ENCODE measurements at regions not wholly inside any gene's neighbourhood (a gene's known extent, or its start where the extent isn't known, plus 50 kb on each side); places are given as distances from the start of the nearest gene placed in this dataset.

- H3K4me2 ChIP-seq (ENCODE audit: low read length), result peak overlapping the region; percentile 41
- peaks cover 7% of the 10 kb centered on the region for H3K27me3 ChIP-seq (ENCODE audit: insufficient read depth, low read depth, low read length)
- H3K9me3 ChIP-seq (ENCODE audit: low read length), result no peaks in the 10 kb centered on the region
- H3K4me3 ChIP-seq (ENCODE audit: low read length), result peak overlapping the region; percentile 67
- H4K20me1 ChIP-seq (ENCODE audit: insufficient read depth), result no peaks in the 10 kb centered on the region
- no peak overlapping the region for H3K9ac ChIP-seq (ENCODE audit: low read length)
- H3K9me2 ChIP-seq (ENCODE audit: insufficient read depth, low read length), result no peaks in the 10 kb centered on the region
- no peaks in the 10 kb centered on the region for H3K36me3 ChIP-seq (ENCODE audit: insufficient read depth, low read length)
- H3F3A ChIP-seq (ENCODE audit: insufficient read depth, low read length, poor library complexity, severe bottlenecking), result peaks cover 6% of the 10 kb centered on the region
- H3K79me2 ChIP-seq (replicated peaks; ENCODE audit: insufficient read depth, low read length), result peaks cover 20% of the 10 kb centered on the region
- H3K27ac ChIP-seq (ENCODE audit: low read length), result peak overlapping the region; percentile 70
- H2AFZ ChIP-seq (ENCODE audit: low read depth, low read length), result no peak overlapping the region
- TF ChIP-seq EZH2 (IDR thresholded peaks at IDR 0.05; ENCODE audit: borderline replicate concordance, insufficient read depth, low read length, poor library complexity, severe bottlenecking) (no peak), SMC3 (conservative IDR thresholded peaks at IDR 0.05; ENCODE audit: poor library complexity) (no peak), REST (IDR thresholded peaks at IDR 0.05; ENCODE audit: borderline replicate concordance) (no peak), CTCF (IDR thresholded peaks at IDR 0.05; ENCODE audit: poor library complexity, severe bottlenecking) (no peak), TAF1 (IDR thresholded peaks at IDR 0.05; ENCODE audit: low read depth) (no peak), RAD21 (conservative IDR thresholded peaks at IDR 0.05) (no peak), EP300 (conservative IDR thresholded peaks at IDR 0.05; ENCODE audit: poor library complexity, severe bottlenecking) (no peak), POLR2AphosphoS5 (IDR thresholded peaks at IDR 0.05) (no peak), MXI1 (conservative IDR thresholded peaks at IDR 0.05; ENCODE audit: poor library complexity, severe bottlenecking) (no peak)
These were observed 109.1 kb upstream of the PRSS16 start for GRCh38 chr6:27138406-27138805.

GRCh38 chr6:27138837-27139755 is 108.4 kb upstream of the PRSS16 start:
- Histone ChIP-seq H3F3A (ENCODE audit: insufficient read depth, low read length, poor library complexity, severe bottlenecking) (peaks cover 6% of the 10 kb centered on the region), H3K9ac (ENCODE audit: low read length) (peak overlapping the region; percentile 62), H3K4me3 (ENCODE audit: low read length) (peak overlapping the region; percentile 67), H2AFZ (ENCODE audit: low read depth, low read length) (peak overlapping the region; percentile 34), H3K9me3 (ENCODE audit: low read length) (no peaks in the 10 kb centered on the region), H4K20me1 (ENCODE audit: insufficient read depth) (no peaks in the 10 kb centered on the region), H3K27me3 (ENCODE audit: insufficient read depth, low read depth, low read length) (peaks cover 7% of the 10 kb centered on the region), H3K79me2 (replicated peaks; ENCODE audit: insufficient read depth, low read length) (peaks cover 27% of the 10 kb centered on the region), H3K36me3 (ENCODE audit: insufficient read depth, low read length) (no peaks in the 10 kb centered on the region), H3K9me2 (ENCODE audit: insufficient read depth, low read length) (no peaks in the 10 kb centered on the region), H3K4me2 (ENCODE audit: low read length) (peak overlapping the region; percentile 41), H3K27ac (ENCODE audit: low read length) (peak overlapping the region; percentile 70)
- TF ChIP-seq POLR2AphosphoS5 (IDR thresholded peaks at IDR 0.05) (peak; percentile 56), TAF1 (IDR thresholded peaks at IDR 0.05; ENCODE audit: low read depth) (no peak), MXI1 (conservative IDR thresholded peaks at IDR 0.05; ENCODE audit: poor library complexity, severe bottlenecking) (peak; percentile 28), RAD21 (conservative IDR thresholded peaks at IDR 0.05) (no peak), EP300 (conservative IDR thresholded peaks at IDR 0.05; ENCODE audit: poor library complexity, severe bottlenecking) (peak; percentile 49), CTCF (IDR thresholded peaks at IDR 0.05; ENCODE audit: poor library complexity, severe bottlenecking) (no peak), REST (IDR thresholded peaks at IDR 0.05; ENCODE audit: borderline replicate concordance) (peak; percentile 62)
